HEK293T (cell line): ENCODE measurements at regions not wholly inside any gene's neighbourhood (a gene's known extent, or its start where the extent isn't known, plus 50 kb on each side); places are given as distances from the start of the nearest gene placed in this dataset.

ENCODE experiments used
- CTCF ChIA-PET: fragments of 350-600 bp; formaldehyde crosslinking; extraction: SDS; loops from one replicate; lab custom pipeline; 2021; ENCODE audit warnings: antibody characterized with exemption, inconsistent platforms; lab: Yijun Ruan, JAX
- POLR2A ChIA-PET: fragments of 350-600 bp; formaldehyde crosslinking; extraction: SDS; loops from one replicate; lab custom pipeline; 2020; ENCODE audit warnings: antibody characterized with exemption, inconsistent platforms; lab: Yijun Ruan, JAX
- DNase-seq: peaks from one replicate; pipeline ENCODE4 v3.0.0; 2012; ENCODE audit warnings: mixed read lengths; ENCODE audit errors: extremely low spot score
- ARNT ChIP-seq: fragments of 450-650 bp; IDR thresholded peaks from 2 replicates; pipeline ENCODE4 v1.6.1; 2017; ENCODE audit warnings: mild to moderate bottlenecking
- BHLHE40 ChIP-seq: fragments of 450-650 bp; IDR thresholded peaks from 2 replicates; pipeline ENCODE4 v1.6.1; 2016; ENCODE audit warnings: mild to moderate bottlenecking, moderate library complexity, borderline replicate concordance
- CTBP1 ChIP-seq: fragments of 450-650 bp; IDR thresholded peaks from 2 replicates; pipeline ENCODE4 v1.6.1; 2016; ENCODE audit warnings: borderline replicate concordance
- ELF4 ChIP-seq: fragments of 450-650 bp; IDR thresholded peaks from 2 replicates; pipeline ENCODE4 v1.6.1; 2017; ENCODE audit warnings: antibody characterized with exemption
- FOXA1 ChIP-seq: fragments of 450-650 bp; IDR thresholded peaks from 2 replicates; pipeline ENCODE4 v1.6.1; 2016; ENCODE audit warnings: mild to moderate bottlenecking
- FOXK2 ChIP-seq: fragments of 450-650 bp; IDR thresholded peaks from 2 replicates; pipeline ENCODE4 v1.6.1; 2016; ENCODE audit warnings: mild to moderate bottlenecking
- FOXM1 ChIP-seq: fragments of 450-650 bp; IDR thresholded peaks from 2 replicates; pipeline ENCODE4 v1.6.1; 2017; ENCODE audit warnings: mild to moderate bottlenecking, borderline replicate concordance
- HDGF ChIP-seq: fragments of 450-650 bp; IDR thresholded peaks from 2 replicates; pipeline ENCODE4 v1.6.1; 2017; ENCODE audit warnings: antibody characterized with exemption, borderline replicate concordance
- L3MBTL2 ChIP-seq: fragments of 450-650 bp; conservative IDR thresholded peaks from 2 replicates; pipeline ENCODE4 v1.6.1; 2016; ENCODE audit warnings: mild to moderate bottlenecking
- LEF1 ChIP-seq: fragments of 450-650 bp; IDR thresholded peaks from 2 replicates; pipeline ENCODE4 v1.6.1; 2017; ENCODE audit warnings: mild to moderate bottlenecking, borderline replicate concordance
- NFRKB ChIP-seq: fragments of 450-650 bp; IDR thresholded peaks from 2 replicates; pipeline ENCODE4 v1.6.1; 2016; ENCODE audit warnings: mild to moderate bottlenecking, moderate library complexity
- PKNOX1 ChIP-seq: fragments of 450-650 bp; IDR thresholded peaks from 2 replicates; pipeline ENCODE4 v1.6.1; 2016
- SP1 ChIP-seq: fragments of 450-650 bp; IDR thresholded peaks from 2 replicates; pipeline ENCODE4 v1.6.1; 2017
- SUZ12 ChIP-seq: fragments of 450-650 bp; IDR thresholded peaks from 2 replicates; pipeline ENCODE4 v1.6.1; 2016; ENCODE audit warnings: mild to moderate bottlenecking
- TARDBP ChIP-seq: fragments of 450-650 bp; IDR thresholded peaks from 2 replicates; pipeline ENCODE4 v1.6.1; 2016
- ZNF384 ChIP-seq: fragments of 450-650 bp; IDR thresholded peaks from 2 replicates; pipeline ENCODE4 v1.6.1; 2016

GRCh38 chr1:40914927-40915569, 52.9 kb upstream of the CITED4 start:
- ChIA-PET POLR2A (no interaction called here), CTCF (no interaction called here)
- DNase-seq = no peak
- TF ChIP-seq LEF1 = no peak
- TF ChIP-seq HDGF = no peak
- no peak for TF ChIP-seq FOXA1
- TF ChIP-seq ZNF384 = no peak
- no peak for TF ChIP-seq TARDBP
- TF ChIP-seq SP1 = no peak
- TF ChIP-seq NFRKB = no peak
- TF ChIP-seq FOXM1 = no peak

GRCh38 chr1:40915581-40915980, 53.4 kb upstream of the CITED4 start:
- TF ChIP-seq SP1 (no peak), L3MBTL2 (no peak), PKNOX1 (no peak), ARNT (no peak), FOXK2 (no peak), SUZ12 (no peak), FOXA1 (no peak), CTBP1 (no peak), HDGF (no peak), ELF4 (no peak), BHLHE40 (no peak), TARDBP (no peak), LEF1 (no peak), ZNF384 (no peak)
- POLR2A ChIA-PET = no interaction called here
- CTCF ChIA-PET = no interaction called here
- no peak for DNase-seq

- ChIA-PET CTCF (no interaction called here), POLR2A (interaction anchor here (1.0 kb wide), 1 partner anchor 56 kb away, joined by 3 read pairs; the partner anchor contains the start of gene CITED4)
- no peak for TF ChIP-seq SP1
- TF ChIP-seq L3MBTL2 = no peak
- no peak for TF ChIP-seq HDGF
- no peak for TF ChIP-seq TARDBP
- no peak for TF ChIP-seq LEF1
- TF ChIP-seq BHLHE40 = no peak
- no peak for TF ChIP-seq ZNF384
- no peak for TF ChIP-seq CTBP1
- no peak for TF ChIP-seq NFRKB
- TF ChIP-seq PKNOX1 = no peak
- TF ChIP-seq FOXK2 = no peak
- TF ChIP-seq SUZ12 = no peak
- no peak for TF ChIP-seq FOXA1
- TF ChIP-seq ELF4 = no peak
- no peak for DNase-seq
Measured at GRCh38 chr1:40917995-40918711, 56.0 kb upstream of the CITED4 start.

GRCh38 chr1:40919475-40920011, 57.4 kb upstream of the CITED4 start:
- DNase-seq = no peak
- TF ChIP-seq FOXA1 = no peak
- TF ChIP-seq SUZ12 = no peak
- no peak for TF ChIP-seq FOXK2
- TF ChIP-seq L3MBTL2 = no peak
- no peak for TF ChIP-seq BHLHE40
- no peak for TF ChIP-seq PKNOX1
- TF ChIP-seq HDGF = no peak
- no peak for TF ChIP-seq CTBP1
- no peak for TF ChIP-seq LEF1
- TF ChIP-seq SP1 = no peak
- TF ChIP-seq NFRKB = no peak
- TF ChIP-seq ELF4 = no peak
- no peak for TF ChIP-seq ARNT
- no peak for TF ChIP-seq FOXM1
- no peak for TF ChIP-seq TARDBP
- no peak for TF ChIP-seq ZNF384
- CTCF ChIA-PET = no interaction called here
- POLR2A ChIA-PET = no interaction called here

- POLR2A ChIA-PET = no interaction called here
- CTCF ChIA-PET = interaction anchor here (0.6 kb wide), 2 partner anchors 26 to 765 kb away, joined by 3 read pairs; no protein-coding TSS in a partner anchor
- TF ChIP-seq CTBP1 = no peak
- TF ChIP-seq NFRKB = no peak
- no peak for TF ChIP-seq LEF1
- no peak for DNase-seq
Measured at GRCh38 chr1:40921522-40921921, 58.0 kb upstream of the CTPS1 start.
